ENCODE measurements at regions not wholly inside any gene's neighbourhood (a gene's known extent, or its start where the extent isn't known, plus 50 kb on each side); places are given as distances from the start of the nearest gene placed in this dataset.
A peak's percentile ranks its signal among the peaks of the same experiment; 100 is the strongest.

DNA sequence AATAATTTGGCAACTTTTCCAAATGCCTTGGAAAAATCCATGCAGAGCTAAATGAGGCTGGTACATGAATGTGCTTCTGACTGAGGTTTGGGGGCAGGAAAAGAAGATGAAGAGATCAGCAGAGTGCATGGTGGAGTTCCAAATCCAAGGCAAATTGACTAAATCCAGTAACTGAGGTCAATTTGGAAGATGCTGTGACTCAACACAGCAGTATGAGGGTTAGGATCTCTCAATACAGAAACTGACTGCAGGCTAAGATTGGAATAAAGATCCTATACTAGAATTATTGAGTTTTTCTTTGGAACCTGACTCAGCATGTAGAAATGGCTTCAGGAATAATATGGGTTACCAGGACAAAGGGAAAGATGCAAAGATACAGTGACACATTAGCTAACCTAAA, 99.3 kb upstream of the FAT3 start:
- Histone ChIP-seq H3K4me1 (ENCODE audit: control insufficient read depth, insufficient read depth, low read length) (no peaks in the 10 kb centered on the region), H3K36me3 (ENCODE audit: control insufficient read depth, insufficient read depth, low read length) (no peaks in the 10 kb centered on the region), H3K27ac (ENCODE audit: low read length) (no peak overlapping the region), H3K9me3 (ENCODE audit: control insufficient read depth, low read depth, low read length) (no peaks in the 10 kb centered on the region), H3K27me3 (ENCODE audit: control insufficient read depth, insufficient read depth, low read length) (no peaks in the 10 kb centered on the region), H3K4me3 (ENCODE audit: low read length) (no peak overlapping the region)
- no peak for DNase-seq

DNA sequence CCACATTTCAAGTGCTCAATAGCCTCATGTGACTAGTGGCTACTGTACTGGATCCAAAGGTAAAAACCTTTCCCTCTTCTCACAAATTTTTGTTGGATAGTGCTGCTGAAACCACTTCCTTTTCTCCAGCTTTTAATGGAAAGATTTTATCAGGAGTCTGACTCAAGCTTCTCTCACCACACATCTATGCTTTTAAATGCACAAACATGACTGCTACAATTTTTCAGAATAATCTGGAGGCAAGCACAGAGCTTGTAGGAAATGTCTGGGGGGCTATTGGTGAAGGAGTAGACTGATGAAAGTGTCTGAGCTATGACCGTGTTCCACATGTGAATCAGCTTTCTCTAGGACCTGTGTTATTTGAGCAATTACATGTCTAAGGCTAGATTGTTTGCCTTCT, 101.1 kb upstream of the FAT3 start:
- H3K9me3 ChIP-seq (ENCODE audit: control insufficient read depth, low read depth, low read length) = no peaks in the 10 kb centered on the region
- H3K36me3 ChIP-seq (ENCODE audit: control insufficient read depth, insufficient read depth, low read length) = no peaks in the 10 kb centered on the region
- H3K4me3 ChIP-seq (ENCODE audit: low read length) = no peak overlapping the region
- no peak for DNase-seq
- H3K4me1 ChIP-seq (ENCODE audit: control insufficient read depth, insufficient read depth, low read length) = no peaks in the 10 kb centered on the region
- no peaks in the 10 kb centered on the region for H3K27me3 ChIP-seq (ENCODE audit: control insufficient read depth, insufficient read depth, low read length)
- no peak overlapping the region for H3K27ac ChIP-seq (ENCODE audit: low read length)
- WGBS (ENCODE audit: insufficient coverage, low lambda C conversion rate) = no CpG with 5 or more reads among the region's 1 CpG

DNA sequence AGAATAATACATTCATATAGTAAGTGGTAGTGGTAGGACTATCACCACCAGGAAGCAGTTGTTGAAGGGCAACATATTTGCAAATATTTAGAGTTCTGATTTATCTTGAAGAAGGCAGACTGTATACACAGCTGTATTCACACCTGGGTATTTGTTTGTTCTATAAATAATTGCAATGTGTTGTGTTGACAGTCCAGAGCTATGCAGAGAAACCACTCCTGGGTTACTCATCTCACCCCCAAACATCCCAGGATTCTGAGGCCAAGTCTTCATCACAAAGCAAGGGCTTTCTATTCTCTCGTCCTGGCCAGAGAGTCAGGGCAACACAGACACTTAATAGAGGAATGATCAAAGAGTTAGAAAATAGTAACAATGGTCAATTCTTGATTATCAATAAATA, 102.1 kb upstream of the FAT3 start:
- 40% methylated on average over 1 of the region's 1 CpG for WGBS (ENCODE audit: insufficient coverage, low lambda C conversion rate)
- no peaks in the 10 kb centered on the region for H3K4me1 ChIP-seq (ENCODE audit: control insufficient read depth, insufficient read depth, low read length)
- H3K4me3 ChIP-seq (ENCODE audit: low read length) = no peak overlapping the region
- H3K27ac ChIP-seq (ENCODE audit: low read length) = no peak overlapping the region
- H3K36me3 ChIP-seq (ENCODE audit: control insufficient read depth, insufficient read depth, low read length) = no peaks in the 10 kb centered on the region
- H3K27me3 ChIP-seq (ENCODE audit: control insufficient read depth, insufficient read depth, low read length) = no peaks in the 10 kb centered on the region
- DNase-seq = no peak
- H3K9me3 ChIP-seq (ENCODE audit: control insufficient read depth, low read depth, low read length) = no peaks in the 10 kb centered on the region

DNA sequence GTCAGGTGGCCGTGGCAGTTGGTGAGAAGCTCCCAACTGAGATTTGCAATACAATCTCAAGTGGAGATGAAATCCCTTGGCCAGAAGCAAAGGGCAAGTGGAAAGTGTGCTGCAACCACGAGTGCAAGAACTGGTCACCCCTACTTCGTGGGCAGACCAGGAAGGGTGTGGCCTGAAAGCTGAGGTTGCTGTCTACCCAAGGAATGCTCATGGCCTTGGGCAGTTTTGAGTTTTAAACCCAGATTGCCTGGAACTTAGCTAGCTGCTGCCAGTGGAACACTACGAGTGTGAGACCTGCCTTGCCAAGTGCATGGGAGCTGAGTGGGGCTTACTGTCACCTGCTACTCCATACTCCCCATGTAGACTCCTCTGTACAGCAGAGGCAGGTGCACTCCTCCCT, 113.3 kb upstream of the FAT3 start:
- Histone ChIP-seq H3K9me3 (ENCODE audit: control insufficient read depth, low read depth, low read length) (no peaks in the 10 kb centered on the region), H3K36me3 (ENCODE audit: control insufficient read depth, insufficient read depth, low read length) (no peaks in the 10 kb centered on the region), H3K4me3 (ENCODE audit: low read length) (no peak overlapping the region), H3K4me1 (ENCODE audit: control insufficient read depth, insufficient read depth, low read length) (no peaks in the 10 kb centered on the region), H3K27ac (ENCODE audit: low read length) (no peak overlapping the region), H3K27me3 (ENCODE audit: control insufficient read depth, insufficient read depth, low read length) (no peaks in the 10 kb centered on the region)
- DNase-seq = no peak
- no CpG with 5 or more reads among the region's 4 CpGs for WGBS (ENCODE audit: insufficient coverage, low lambda C conversion rate)

DNA sequence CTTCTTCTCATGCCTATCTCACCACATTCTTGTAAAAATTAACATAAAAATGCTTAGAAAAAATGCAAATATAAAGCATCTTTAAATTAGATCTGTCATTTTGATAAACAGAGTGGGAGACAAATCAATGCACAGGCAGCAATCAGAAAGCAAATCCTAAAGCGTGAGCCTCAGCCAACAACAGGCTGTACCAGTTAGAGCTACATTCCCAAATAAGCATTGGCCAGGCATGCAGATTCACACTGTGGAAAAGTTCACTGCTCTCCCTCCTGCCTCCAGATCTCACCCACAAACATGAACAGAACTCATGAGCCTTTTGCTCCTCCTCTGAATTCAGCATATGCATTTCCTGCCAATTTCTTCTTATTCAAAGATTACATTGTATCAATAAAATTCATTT, 115.2 kb upstream of the FAT3 start:
- Histone ChIP-seq H3K27me3 (ENCODE audit: control insufficient read depth, insufficient read depth, low read length) (no peaks in the 10 kb centered on the region), H3K36me3 (ENCODE audit: control insufficient read depth, insufficient read depth, low read length) (no peaks in the 10 kb centered on the region), H3K9me3 (ENCODE audit: control insufficient read depth, low read depth, low read length) (no peaks in the 10 kb centered on the region), H3K4me3 (ENCODE audit: low read length) (no peak overlapping the region), H3K27ac (ENCODE audit: low read length) (no peak overlapping the region), H3K4me1 (ENCODE audit: control insufficient read depth, insufficient read depth, low read length) (no peaks in the 10 kb centered on the region)
- 100% methylated on average over 1 of the region's 1 CpG for WGBS (ENCODE audit: insufficient coverage, low lambda C conversion rate)
- no peak for DNase-seq

DNA sequence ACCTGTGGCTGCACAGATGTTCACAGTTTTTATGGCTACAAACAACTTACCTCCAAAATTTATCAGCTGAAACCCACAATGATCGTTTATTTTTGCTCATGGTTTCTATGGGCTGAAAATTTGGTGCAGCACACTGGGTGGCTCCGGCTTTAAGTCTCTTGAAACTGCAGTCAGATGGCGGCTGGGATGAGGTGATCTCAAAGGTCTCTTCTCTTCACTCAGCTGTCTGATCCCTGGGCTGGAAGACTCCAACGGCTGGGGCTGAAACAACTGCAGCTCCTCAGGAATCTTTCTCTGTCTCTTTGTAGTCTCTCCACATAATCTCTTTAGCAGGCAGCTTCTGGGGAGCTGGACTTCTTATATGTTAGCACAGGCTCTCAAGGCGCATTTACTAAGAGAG, 117.3 kb upstream of the FAT3 start:
- WGBS (ENCODE audit: insufficient coverage, low lambda C conversion rate) = no CpG with 5 or more reads among the region's 5 CpGs
- no peaks in the 10 kb centered on the region for H3K36me3 ChIP-seq (ENCODE audit: control insufficient read depth, insufficient read depth, low read length)
- DNase-seq = peak in 1 of 2 donors; percentile 5

DNA sequence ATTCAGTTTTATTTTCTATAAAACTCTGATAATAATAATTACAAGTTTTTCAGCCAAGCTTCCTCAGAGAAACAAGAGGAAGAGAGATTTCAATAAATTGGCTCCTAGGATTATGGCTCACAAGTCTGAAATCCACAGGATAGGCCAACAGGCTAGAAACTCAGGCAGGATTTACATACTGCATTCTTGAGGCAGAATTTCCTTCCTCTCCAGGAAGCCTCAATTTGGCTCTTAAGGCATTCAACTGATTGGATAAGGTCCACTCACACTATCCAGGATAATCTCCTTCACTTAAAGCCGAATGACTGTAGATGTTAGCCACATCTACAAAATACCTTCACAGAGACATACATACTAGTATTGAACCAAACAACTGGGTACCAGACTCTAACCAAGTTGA, 120.3 kb upstream of the FAT3 start:
- DNase-seq = no peak
- H3K9me3 ChIP-seq (ENCODE audit: control insufficient read depth, low read depth, low read length) = no peaks in the 10 kb centered on the region
- H3K4me1 ChIP-seq (ENCODE audit: control insufficient read depth, insufficient read depth, low read length) = no peaks in the 10 kb centered on the region
- WGBS (ENCODE audit: insufficient coverage, low lambda C conversion rate) = no CpG with 5 or more reads among the region's 1 CpG
- H3K27me3 ChIP-seq (ENCODE audit: control insufficient read depth, insufficient read depth, low read length) = no peaks in the 10 kb centered on the region
- no peaks in the 10 kb centered on the region for H3K36me3 ChIP-seq (ENCODE audit: control insufficient read depth, insufficient read depth, low read length)
- H3K27ac ChIP-seq (ENCODE audit: low read length) = no peak overlapping the region
- no peak overlapping the region for H3K4me3 ChIP-seq (ENCODE audit: low read length)

More for the DNA sequence above, 117.3 kb upstream of the FAT3 start:
- Histone ChIP-seq H3K4me3 (ENCODE audit: low read length) (no peak overlapping the region), H3K27ac (ENCODE audit: low read length) (no peak overlapping the region), H3K4me1 (ENCODE audit: control insufficient read depth, insufficient read depth, low read length) (no peaks in the 10 kb centered on the region), H3K27me3 (ENCODE audit: control insufficient read depth, insufficient read depth, low read length) (no peaks in the 10 kb centered on the region), H3K9me3 (ENCODE audit: control insufficient read depth, low read depth, low read length) (no peaks in the 10 kb centered on the region)

DNA sequence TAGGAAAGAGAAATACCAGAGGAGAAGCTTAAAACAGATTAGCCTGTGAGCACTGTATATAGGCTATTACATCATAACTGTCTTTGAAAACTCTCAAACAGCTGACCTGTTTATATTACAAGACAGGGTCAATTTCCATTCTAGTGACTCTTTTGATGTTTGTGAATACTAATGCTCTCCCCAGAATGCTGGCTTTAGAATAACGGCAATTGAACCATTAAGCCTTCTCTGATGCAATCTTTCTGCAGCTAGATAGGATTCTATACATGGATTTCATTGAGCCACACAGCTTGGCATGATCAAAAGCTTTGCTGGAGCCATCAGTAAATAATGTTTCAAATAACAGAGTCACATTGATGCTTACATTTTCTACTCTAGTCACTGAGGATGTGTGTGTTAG, 122.7 kb upstream of the FAT3 start:
- Histone ChIP-seq H3K27ac (ENCODE audit: low read length) (no peak overlapping the region), H3K27me3 (ENCODE audit: control insufficient read depth, insufficient read depth, low read length) (no peaks in the 10 kb centered on the region), H3K4me3 (ENCODE audit: low read length) (no peak overlapping the region), H3K4me1 (ENCODE audit: control insufficient read depth, insufficient read depth, low read length) (no peaks in the 10 kb centered on the region), H3K36me3 (ENCODE audit: control insufficient read depth, insufficient read depth, low read length) (no peaks in the 10 kb centered on the region), H3K9me3 (ENCODE audit: control insufficient read depth, low read depth, low read length) (no peaks in the 10 kb centered on the region)
- no CpG with 5 or more reads among the region's 1 CpG for WGBS (ENCODE audit: insufficient coverage, low lambda C conversion rate)
- DNase-seq = no peak

DNA sequence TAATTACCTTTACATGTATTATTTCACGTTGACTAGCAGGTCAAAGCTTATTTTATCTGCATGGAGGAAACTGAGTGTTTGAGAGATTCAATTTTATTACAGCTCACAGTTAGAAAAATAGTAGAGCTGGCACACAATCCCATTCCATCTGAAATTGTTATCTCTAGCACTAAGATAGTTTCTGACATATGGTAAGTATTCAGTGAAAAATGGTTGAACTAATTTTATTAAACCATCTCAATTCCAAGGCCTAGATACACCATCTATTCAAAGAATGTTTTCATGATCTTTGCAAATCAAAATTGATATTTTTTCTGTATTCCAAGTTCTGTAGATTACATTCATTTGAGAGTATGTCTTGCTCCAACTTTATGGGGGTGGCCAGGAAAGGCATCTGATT, 125.4 kb upstream of the FAT3 start:
- H3K4me1 ChIP-seq (ENCODE audit: control insufficient read depth, insufficient read depth, low read length) = no peaks in the 10 kb centered on the region
- H3K27ac ChIP-seq (ENCODE audit: low read length) = no peak overlapping the region
- H3K27me3 ChIP-seq (ENCODE audit: control insufficient read depth, insufficient read depth, low read length) = no peaks in the 10 kb centered on the region
- no peak for DNase-seq
- H3K4me3 ChIP-seq (ENCODE audit: low read length) = no peak overlapping the region
- no peaks in the 10 kb centered on the region for H3K36me3 ChIP-seq (ENCODE audit: control insufficient read depth, insufficient read depth, low read length)
- no peaks in the 10 kb centered on the region for H3K9me3 ChIP-seq (ENCODE audit: control insufficient read depth, low read depth, low read length)
- 89% methylated on average over 1 of the region's 1 CpG for WGBS (ENCODE audit: insufficient coverage, low lambda C conversion rate)

DNA sequence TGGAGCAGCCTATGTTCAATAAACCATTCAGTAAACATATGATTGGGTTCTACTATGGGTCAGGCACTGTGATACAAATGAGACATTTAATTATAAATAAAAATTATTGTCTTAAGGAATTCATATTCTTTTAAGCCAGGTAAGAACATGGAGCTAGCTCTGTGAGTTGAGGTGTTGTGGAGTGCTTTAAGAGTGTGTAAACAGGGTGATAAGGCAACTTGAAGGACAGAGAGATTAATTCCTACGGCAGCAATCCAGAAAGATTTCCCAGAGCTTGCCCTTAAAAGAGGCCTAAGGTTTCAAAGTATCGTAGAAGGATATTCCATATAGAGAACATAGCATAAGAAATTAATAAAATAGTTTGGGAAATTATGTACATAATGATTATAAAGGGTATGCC, 126.4 kb upstream of the FAT3 start:
- no peaks in the 10 kb centered on the region for H3K9me3 ChIP-seq (ENCODE audit: control insufficient read depth, low read depth, low read length)
- H3K27me3 ChIP-seq (ENCODE audit: control insufficient read depth, insufficient read depth, low read length) = no peaks in the 10 kb centered on the region
- H3K36me3 ChIP-seq (ENCODE audit: control insufficient read depth, insufficient read depth, low read length) = no peaks in the 10 kb centered on the region
- no CpG with 5 or more reads among the region's 2 CpGs for WGBS (ENCODE audit: insufficient coverage, low lambda C conversion rate)
- H3K4me3 ChIP-seq (ENCODE audit: low read length) = no peak overlapping the region
- DNase-seq = no peak
- H3K27ac ChIP-seq (ENCODE audit: low read length) = no peak overlapping the region
- H3K4me1 ChIP-seq (ENCODE audit: control insufficient read depth, insufficient read depth, low read length) = no peaks in the 10 kb centered on the region

DNA sequence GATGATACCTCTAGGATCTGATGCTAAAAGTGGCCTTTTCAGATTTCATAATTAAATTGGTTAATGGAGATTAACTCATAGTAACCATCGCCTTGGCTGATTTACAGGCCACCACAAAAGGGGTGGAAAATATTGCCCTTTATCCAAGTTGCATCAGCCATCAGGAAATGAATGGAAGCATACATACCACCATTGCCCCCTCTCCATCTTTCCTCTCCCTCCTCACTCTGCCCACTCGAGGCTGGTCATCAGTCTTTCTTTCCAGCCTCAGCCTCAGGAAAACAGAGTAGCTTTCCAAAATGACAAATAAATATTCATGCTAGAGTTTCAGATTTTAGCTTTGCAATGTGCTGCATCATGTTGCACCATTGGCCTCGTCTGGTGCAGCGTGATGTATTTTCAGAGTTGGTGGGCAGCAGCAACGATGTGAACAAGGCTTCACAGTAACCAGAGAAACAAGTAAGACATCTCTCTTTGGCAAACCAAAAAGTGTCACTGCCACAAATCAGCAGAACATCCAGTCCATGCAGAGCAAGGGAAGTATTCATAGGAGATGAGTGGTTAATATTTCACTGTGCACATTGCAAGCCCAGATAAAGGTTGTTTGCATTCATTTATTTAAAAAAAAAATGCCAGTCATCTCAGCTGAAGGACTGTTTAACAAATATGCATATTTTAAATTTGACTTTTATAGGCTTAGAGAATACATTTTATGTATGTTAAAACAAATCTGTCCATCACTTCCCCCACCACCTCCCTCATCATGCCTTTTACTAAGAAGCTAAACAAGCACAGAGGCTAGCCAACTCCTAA, 136.7 kb upstream of the FAT3 start:
- no peaks in the 10 kb centered on the region for H3K4me1 ChIP-seq (ENCODE audit: control insufficient read depth, insufficient read depth, low read length)
- peaks cover 3% of the 10 kb centered on the region for H3K9me3 ChIP-seq (ENCODE audit: control insufficient read depth, low read depth, low read length)
- H3K4me3 ChIP-seq (ENCODE audit: low read length) = no peak overlapping the region
- H3K27me3 ChIP-seq (ENCODE audit: control insufficient read depth, insufficient read depth, low read length) = no peaks in the 10 kb centered on the region
- WGBS (ENCODE audit: insufficient coverage, low lambda C conversion rate) = 88% methylated on average over 1 of the region's 5 CpGs
- H3K27ac ChIP-seq (ENCODE audit: low read length) = no peak overlapping the region
- no peak for DNase-seq
- H3K36me3 ChIP-seq (ENCODE audit: control insufficient read depth, insufficient read depth, low read length) = no peaks in the 10 kb centered on the region
